IMR-90 (cell line): ENCODE measurements at regions not wholly inside any gene's neighbourhood (a gene's known extent, or its start where the extent isn't known, plus 50 kb on each side); places are given as distances from the start of the nearest gene placed in this dataset.

Source experiments
- ATAC-seq: fragments of 200-7000 bp; cut with Tn5 transposase; 2 replicates; pipeline ENCODE4 v1.9.1; 2020; ENCODE audit warnings: low read depth, mild to moderate bottlenecking, moderate library complexity
- BruUV-seq: library from RNA; stranded (reverse); fragments of 400-500 nt; replicated peaks from 2 replicates; lab custom pipeline; 2021; lab: Mats Ljungman, UMichigan
- CTCF ChIA-PET: fragments of 300-600 bp; formaldehyde crosslinking; extraction: SDS; loops from one replicate; lab custom pipeline; 2021; ENCODE audit warnings: antibody characterized with exemption; lab: Yijun Ruan, JAX
- POLR2A ChIA-PET: fragments of 300-600 bp; sonication (Branson Sonifier 250); formaldehyde crosslinking; loops from one replicate; lab custom pipeline; 2022; ENCODE audit warnings: antibody characterized with exemption; ENCODE audit not compliant: unreplicated experiment; lab: Charles Lee
- DNase-seq: peaks from one replicate; pipeline ENCODE4 v3.0.0; 2013
- H2AFZ ChIP-seq: replicated peaks from 2 replicates; pipeline ENCODE3; 2013; ENCODE audit warnings: low read length, mild to moderate bottlenecking; ENCODE audit not compliant: poor library complexity
- H2AK5ac ChIP-seq: 2 replicates; pipeline ENCODE4 v1.6.1; 2013; ENCODE audit warnings: low read depth, low read length, inconsistent platforms
- H2AK9ac ChIP-seq: replicated peaks from 2 replicates; pipeline ENCODE3; 2013; ENCODE audit warnings: mild to moderate bottlenecking, low read depth, low read length, moderate library complexity; ENCODE audit not compliant: poor library complexity
- H2BK120ac ChIP-seq: 2 replicates; pipeline ENCODE4 v1.6.1; 2013; ENCODE audit warnings: low read depth, low read length, inconsistent platforms
- H2BK15ac ChIP-seq: 3 replicates; pipeline ENCODE4 v1.6.1; 2013; ENCODE audit warnings: low read depth, low read length, inconsistent platforms
- H2BK20ac ChIP-seq: 2 replicates; pipeline ENCODE4 v1.6.1; 2013; ENCODE audit warnings: low read depth, mild to moderate bottlenecking, inconsistent platforms, low read length, moderate library complexity
- H2BK5ac ChIP-seq: 2 replicates; pipeline ENCODE4 v1.6.1; 2013; ENCODE audit warnings: mild to moderate bottlenecking, low read depth, low read length, inconsistent platforms; ENCODE audit not compliant: poor library complexity, severe bottlenecking
- H3K14ac ChIP-seq: replicated peaks from 2 replicates; pipeline ENCODE4 v1.6.1; 2013; ENCODE audit warnings: low read depth, low read length, inconsistent platforms
- H3K18ac ChIP-seq: 2 replicates; pipeline ENCODE4 v1.6.1; 2013; ENCODE audit warnings: low read depth, low read length, control low read depth
- H3K23ac ChIP-seq: 2 replicates; pipeline ENCODE4 v1.6.1; 2013; ENCODE audit warnings: low read depth, low read length, inconsistent platforms
- H3K27ac ChIP-seq: 2 replicates; pipeline ENCODE4 v1.5.1; 2013; ENCODE audit warnings: mild to moderate bottlenecking, control low read depth, low read length; ENCODE audit not compliant: insufficient read depth
- H3K27me3 ChIP-seq: 2 replicates; pipeline ENCODE4 v1.6.1; 2013; ENCODE audit warnings: low read length; ENCODE audit not compliant: control insufficient read depth, insufficient read depth
- H3K36me3 ChIP-seq: 2 replicates; pipeline ENCODE4 v1.6.1; 2013; ENCODE audit warnings: low read length, mixed read lengths; ENCODE audit not compliant: control insufficient read depth, insufficient read depth
- H3K4ac ChIP-seq: 2 replicates; pipeline ENCODE4 v1.6.1; 2013; ENCODE audit warnings: low read depth, low read length, inconsistent platforms
- H3K4me1 ChIP-seq: 2 replicates; pipeline ENCODE4 v1.6.1; 2013; ENCODE audit warnings: low read length, mixed read lengths; ENCODE audit not compliant: control insufficient read depth, insufficient read depth
- H3K4me2 ChIP-seq: 2 replicates; pipeline ENCODE4 v1.6.1; 2013; ENCODE audit warnings: low read depth, mild to moderate bottlenecking, control low read depth, low read length, moderate library complexity
- H3K4me3 ChIP-seq: 2 replicates; pipeline ENCODE4 v1.5.1; 2013; ENCODE audit warnings: low read depth, mild to moderate bottlenecking, control low read depth, low read length, moderate library complexity; ENCODE audit not compliant: insufficient read depth
- H3K56ac ChIP-seq: 2 replicates; pipeline ENCODE4 v1.6.1; 2013; ENCODE audit warnings: low read length, inconsistent platforms; ENCODE audit not compliant: insufficient read depth; ENCODE audit errors: extremely low read depth
- H3K79me1 ChIP-seq, 2 experiments: 2 replicates each; pipeline ENCODE4 v1.6.1; 2013; ENCODE audit warnings: low read length in 2 of 2, inconsistent platforms in 1 of 2, low read depth in 1 of 2
- H3K9ac ChIP-seq: 2 replicates; pipeline ENCODE4 v1.6.1; 2013; ENCODE audit warnings: low read depth, low read length, control low read depth
- H3K9me1 ChIP-seq: 2 replicates; pipeline ENCODE4 v1.6.1; 2013; ENCODE audit warnings: low read length, inconsistent platforms; ENCODE audit not compliant: insufficient read depth
- H3K9me3 ChIP-seq: 2 replicates; pipeline ENCODE4 v1.6.1; 2013; ENCODE audit warnings: low read length; ENCODE audit not compliant: control insufficient read depth, insufficient read depth
- H4K20me1 ChIP-seq: 2 replicates; pipeline ENCODE4 v1.6.1; 2013; ENCODE audit warnings: low read length, inconsistent platforms; ENCODE audit not compliant: insufficient read depth
- H4K5ac ChIP-seq: 2 replicates; pipeline ENCODE4 v1.6.1; 2013; ENCODE audit warnings: mild to moderate bottlenecking, low read depth, low read length, control low read depth
- H4K8ac ChIP-seq, 2 experiments: 2 replicates each; pipeline ENCODE4 v1.6.1; 2013; ENCODE audit warnings: low read depth in 2 of 2, low read length in 2 of 2, control low read depth in 1 of 2, inconsistent platforms in 1 of 2
- H4K91ac ChIP-seq: 2 replicates; pipeline ENCODE4 v1.6.1; 2013; ENCODE audit warnings: low read depth, low read length, inconsistent platforms; ENCODE audit not compliant: insufficient read depth
- CEBPB ChIP-seq: IDR thresholded peaks from 2 replicates; pipeline ENCODE4 v1.6.1; 2012; ENCODE audit warnings: low read depth, low read length, improper control_type of control experiment
- CHD1 ChIP-seq: IDR thresholded peaks from 2 replicates; pipeline ENCODE4 v1.6.1; 2012; ENCODE audit warnings: low read depth, low read length, improper control_type of control experiment
- MXI1 ChIP-seq: IDR thresholded peaks from 2 replicates; pipeline ENCODE4 v1.6.1; 2012; ENCODE audit warnings: low read depth, mild to moderate bottlenecking, low read length, moderate library complexity, borderline replicate concordance
- SMC3 ChIP-seq: fragments of 150-350 bp; IDR thresholded peaks from 2 replicates; pipeline ENCODE4 v1.6.1; 2016; ENCODE audit warnings: low read depth, mild to moderate bottlenecking, antibody characterized with exemption, low read length, moderate library complexity
- WGBS, 2 experiments: methylation state at CpG; one replicate each; pipeline versions ENCODE4 v1.1.5 to v1.1.7; 2013; ENCODE audit warnings: missing lambda C conversion rate in 2 of 2; ENCODE audit not compliant: insufficient read length in 1 of 2; ENCODE audit errors: extremely low coverage in 2 of 2; 5-methylcytosine and 5-hydroxymethylcytosine counted together
- dilution Hi-C: fragments of 300-500 bp; cut with HindIII; formaldehyde crosslinking; loops from one replicate; pipeline ENCODE4 v1.14.3; 2018; ENCODE audit warnings: low sequenced_read_pairs; ENCODE audit not compliant: unreplicated experiment
- in situ Hi-C: fragments of 300-500 bp; cut with MboI; formaldehyde crosslinking; loops from 3 replicates; pipeline ENCODE4 v1.14.3; 2019; ENCODE audit warnings: low sequenced_read_pairs, inconsistent platforms, mixed read lengths
- intact Hi-C: fragments of 100-400 bp; cut with micrococcal nuclease; formaldehyde crosslinking; loops from 2 replicates; pipeline ENCODE4 v1.10.0; 2022
- TF ChIP-seq, protein P1 (sequence below): fragments of 150-350 bp; IDR thresholded peaks from 2 replicates; pipeline ENCODE4 v1.6.1; 2017; ENCODE audit warnings: mild to moderate bottlenecking, antibody characterized with exemption, low read length, low read depth
- TF ChIP-seq, protein P2 (sequence below): fragments of 150-350 bp; IDR thresholded peaks from 2 replicates; pipeline ENCODE4 v1.6.1; 2016; ENCODE audit warnings: low read depth, mild to moderate bottlenecking, low read length, moderate library complexity, borderline replicate concordance

DNA sequence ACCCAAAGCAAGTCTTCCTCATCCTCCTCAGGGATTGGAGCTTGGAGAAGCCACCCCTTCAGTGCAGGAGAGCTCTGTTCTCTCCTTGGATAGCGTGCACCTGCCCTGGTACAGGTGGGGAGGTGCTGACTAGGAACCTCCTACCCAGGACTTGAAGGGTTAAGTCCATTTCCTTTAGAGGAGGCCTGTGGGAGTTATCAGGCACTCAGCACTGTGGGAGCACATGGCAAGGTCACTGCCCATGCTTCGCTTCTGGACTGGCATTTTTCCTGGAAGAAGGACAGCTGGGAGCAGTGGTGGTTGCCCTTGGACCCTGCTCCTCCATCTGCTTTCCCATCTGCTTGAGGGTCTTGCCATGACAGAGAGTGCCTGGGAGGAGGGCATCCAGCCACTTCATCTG, 142.8 kb downstream of the CXCL12 start:
- no peak overlapping the region for H3K4me3 ChIP-seq
- ChIA-PET CTCF (no interaction called here), POLR2A (no interaction called here)
- dilution Hi-C loops (no loop called here), in situ Hi-C loops (no loop called here), intact Hi-C loops (no loop called here)
- H3K18ac ChIP-seq, result no peak overlapping the region
- no peak overlapping the region for H4K8ac ChIP-seq
- H2BK20ac ChIP-seq, result no peak overlapping the region
- BruUV-seq, result no TSS peak
- H3K9ac ChIP-seq, result no peak overlapping the region
- no peak overlapping the region for H3K56ac ChIP-seq
- WGBS, 2 experiments, result no CpG with 5 or more reads among the region's 2 CpGs
- no peak for DNase-seq
- no peak overlapping the region for H3K23ac ChIP-seq
- no peak for ATAC-seq
- H3K27ac ChIP-seq, result no peak overlapping the region
- no peak overlapping the region for H2AFZ ChIP-seq
- no peak overlapping the region for H3K14ac ChIP-seq
- no peaks in the 10 kb centered on the region for H3K9me3 ChIP-seq
- no peak overlapping the region for H4K5ac ChIP-seq
- peaks cover 16% of the 10 kb centered on the region for H3K27me3 ChIP-seq
- no peak overlapping the region for H4K91ac ChIP-seq
- H3K9me1 ChIP-seq, result no peaks in the 10 kb centered on the region
- no peak overlapping the region for H2AK5ac ChIP-seq
- TF ChIP-seq SMC3, result no peak
- TF ChIP-seq, protein P1, sequence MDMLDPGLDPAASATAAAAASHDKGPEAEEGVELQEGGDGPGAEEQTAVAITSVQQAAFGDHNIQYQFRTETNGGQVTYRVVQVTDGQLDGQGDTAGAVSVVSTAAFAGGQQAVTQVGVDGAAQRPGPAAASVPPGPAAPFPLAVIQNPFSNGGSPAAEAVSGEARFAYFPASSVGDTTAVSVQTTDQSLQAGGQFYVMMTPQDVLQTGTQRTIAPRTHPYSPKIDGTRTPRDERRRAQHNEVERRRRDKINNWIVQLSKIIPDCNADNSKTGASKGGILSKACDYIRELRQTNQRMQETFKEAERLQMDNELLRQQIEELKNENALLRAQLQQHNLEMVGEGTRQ, result no peak
- no peak for TF ChIP-seq CEBPB
- no peak for TF ChIP-seq MXI1
- TF ChIP-seq, protein P2, sequence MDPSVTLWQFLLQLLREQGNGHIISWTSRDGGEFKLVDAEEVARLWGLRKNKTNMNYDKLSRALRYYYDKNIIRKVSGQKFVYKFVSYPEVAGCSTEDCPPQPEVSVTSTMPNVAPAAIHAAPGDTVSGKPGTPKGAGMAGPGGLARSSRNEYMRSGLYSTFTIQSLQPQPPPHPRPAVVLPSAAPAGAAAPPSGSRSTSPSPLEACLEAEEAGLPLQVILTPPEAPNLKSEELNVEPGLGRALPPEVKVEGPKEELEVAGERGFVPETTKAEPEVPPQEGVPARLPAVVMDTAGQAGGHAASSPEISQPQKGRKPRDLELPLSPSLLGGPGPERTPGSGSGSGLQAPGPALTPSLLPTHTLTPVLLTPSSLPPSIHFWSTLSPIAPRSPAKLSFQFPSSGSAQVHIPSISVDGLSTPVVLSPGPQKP, result no peak
- no peak for TF ChIP-seq CHD1
- no peaks in the 10 kb centered on the region for H3K79me1 ChIP-seq
- H3K36me3 ChIP-seq, result no peaks in the 10 kb centered on the region
- H2BK15ac ChIP-seq, result no peak overlapping the region
- no peaks in the 10 kb centered on the region for H4K20me1 ChIP-seq
- no peak overlapping the region for H2BK5ac ChIP-seq
- H3K4ac ChIP-seq, result no peak overlapping the region
- no peak overlapping the region for H3K4me2 ChIP-seq
- H3K4me1 ChIP-seq, result no peaks in the 10 kb centered on the region
- H2AK9ac ChIP-seq, result no peak overlapping the region
- H2BK120ac ChIP-seq, result no peak overlapping the region
